Neutrophil (primary cell): ENCODE measurements at regions not wholly inside any gene's neighbourhood (a gene's known extent, or its start where the extent isn't known, plus 50 kb on each side); places are given as distances from the start of the nearest gene placed in this dataset.

Source experiments
- H3K27ac ChIP-seq: fragments of 200-600 bp; sonication (generic); 2 replicates; pipeline ENCODE4 v1.5.1; 2016; ENCODE audit warnings: mild to moderate bottlenecking, moderate library complexity
- H3K27me3 ChIP-seq: fragments of 200-600 bp; sonication (generic); 2 replicates; pipeline ENCODE4 v1.6.0; 2016; ENCODE audit warnings: mild to moderate bottlenecking
- H3K36me3 ChIP-seq: fragments of 200-600 bp; sonication (generic); 2 replicates; pipeline ENCODE4 v1.5.1; 2017
- H3K4me1 ChIP-seq, 2 experiments: fragments of 200-600 bp in 1 of 2; sonication (generic) in 1 of 2; 1 replicate in 1 of 2; 2 replicates in 1 of 2; pipeline versions ENCODE4 v1.5.1 to v1.6.1; 2013 to 2016; ENCODE audit warnings: low read depth in 1 of 2, low read length in 1 of 2, mild to moderate bottlenecking in 1 of 2, moderate library complexity in 1 of 2; ENCODE audit not compliant: control insufficient read depth in 1 of 2, insufficient read depth in 1 of 2
- H3K4me3 ChIP-seq, 2 experiments: fragments of 200-600 bp in 1 of 2; sonication (generic) in 1 of 2; 1 replicate in 1 of 2; 2 replicates in 1 of 2; pipeline ENCODE4 v1.5.1; 2013 to 2016; ENCODE audit warnings: low read depth in 1 of 2, low read length in 1 of 2, mild to moderate bottlenecking in 1 of 2, moderate library complexity in 1 of 2
- H3K9me3 ChIP-seq: fragments of 200-600 bp; sonication (generic); 2 replicates; pipeline ENCODE4 v1.5.1; 2016
- TF ChIP-seq, protein P1 (sequence below): fragments of 200-600 bp; sonication (generic); IDR thresholded peaks from 2 replicates; pipeline ENCODE4 v1.5.1; 2016; ENCODE audit warnings: antibody characterized with exemption

DNA sequence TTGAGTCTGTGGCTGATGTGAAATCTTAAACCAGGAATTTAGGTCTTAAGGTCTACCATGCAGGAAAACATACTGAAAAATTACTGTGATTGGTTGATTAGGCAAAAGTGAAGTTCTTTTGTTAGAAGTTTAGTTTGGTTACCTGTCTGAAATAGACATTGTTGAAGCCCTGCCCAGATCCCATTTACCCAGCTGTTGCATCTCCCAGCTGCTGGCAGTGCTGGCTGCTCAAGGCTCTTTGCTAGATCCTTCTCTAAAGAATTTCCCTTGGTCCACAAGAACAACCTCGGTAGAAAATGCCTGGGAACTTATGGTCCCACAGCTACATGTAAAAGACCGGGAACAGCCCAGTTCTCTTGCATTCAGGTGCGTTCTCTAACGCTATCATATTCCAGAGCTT, 137.3 kb downstream of the EDEM1 start:
- Histone ChIP-seq H3K27me3 (no peaks in the 10 kb centered on the region), H3K27ac (no peak overlapping the region), H3K9me3 (no peaks in the 10 kb centered on the region), H3K36me3 (no peaks in the 10 kb centered on the region), H3K4me3 (no peak overlapping the region), H3K4me1 (no peaks in the 10 kb centered on the region)
- TF ChIP-seq, protein P1, sequence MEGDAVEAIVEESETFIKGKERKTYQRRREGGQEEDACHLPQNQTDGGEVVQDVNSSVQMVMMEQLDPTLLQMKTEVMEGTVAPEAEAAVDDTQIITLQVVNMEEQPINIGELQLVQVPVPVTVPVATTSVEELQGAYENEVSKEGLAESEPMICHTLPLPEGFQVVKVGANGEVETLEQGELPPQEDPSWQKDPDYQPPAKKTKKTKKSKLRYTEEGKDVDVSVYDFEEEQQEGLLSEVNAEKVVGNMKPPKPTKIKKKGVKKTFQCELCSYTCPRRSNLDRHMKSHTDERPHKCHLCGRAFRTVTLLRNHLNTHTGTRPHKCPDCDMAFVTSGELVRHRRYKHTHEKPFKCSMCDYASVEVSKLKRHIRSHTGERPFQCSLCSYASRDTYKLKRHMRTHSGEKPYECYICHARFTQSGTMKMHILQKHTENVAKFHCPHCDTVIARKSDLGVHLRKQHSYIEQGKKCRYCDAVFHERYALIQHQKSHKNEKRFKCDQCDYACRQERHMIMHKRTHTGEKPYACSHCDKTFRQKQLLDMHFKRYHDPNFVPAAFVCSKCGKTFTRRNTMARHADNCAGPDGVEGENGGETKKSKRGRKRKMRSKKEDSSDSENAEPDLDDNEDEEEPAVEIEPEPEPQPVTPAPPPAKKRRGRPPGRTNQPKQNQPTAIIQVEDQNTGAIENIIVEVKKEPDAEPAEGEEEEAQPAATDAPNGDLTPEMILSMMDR, result no peak

DNA sequence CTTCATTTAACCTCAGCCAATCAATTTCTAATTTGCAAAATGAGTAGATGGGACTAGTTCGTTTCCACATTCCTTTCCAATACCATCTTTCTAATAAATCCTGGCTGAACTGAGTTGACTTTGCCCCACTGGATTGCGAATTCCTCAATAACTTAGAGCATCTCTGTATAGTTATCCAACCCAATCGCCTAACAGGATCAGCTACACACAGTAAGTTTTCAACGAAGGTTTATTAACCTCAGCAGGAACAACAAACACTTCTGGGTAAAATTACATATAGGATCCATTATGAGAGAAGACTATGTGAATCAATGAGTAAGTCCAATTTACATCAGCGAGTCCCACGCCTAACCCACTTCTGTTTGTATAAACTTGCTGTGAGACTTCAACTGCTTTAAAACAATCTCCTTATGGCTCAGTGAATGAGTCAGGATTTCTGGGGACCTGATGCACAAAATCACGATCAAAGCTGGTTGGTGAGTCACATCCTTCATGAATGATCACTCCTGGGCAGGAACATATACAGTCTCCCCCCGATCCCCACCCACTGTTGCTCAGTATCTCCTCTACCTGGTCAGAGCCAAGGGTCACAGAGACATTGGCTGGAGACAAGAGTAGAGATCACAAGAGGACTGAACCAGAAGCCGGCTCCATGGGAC, 142.8 kb downstream of the EDEM1 start:
- Histone ChIP-seq H3K4me3 (no peak overlapping the region), H3K36me3 (no peaks in the 10 kb centered on the region), H3K27me3 (no peaks in the 10 kb centered on the region), H3K4me1 (no peaks in the 10 kb centered on the region), H3K9me3 (no peaks in the 10 kb centered on the region), H3K27ac (no peak overlapping the region)
- TF ChIP-seq, protein P1, result no peak

DNA sequence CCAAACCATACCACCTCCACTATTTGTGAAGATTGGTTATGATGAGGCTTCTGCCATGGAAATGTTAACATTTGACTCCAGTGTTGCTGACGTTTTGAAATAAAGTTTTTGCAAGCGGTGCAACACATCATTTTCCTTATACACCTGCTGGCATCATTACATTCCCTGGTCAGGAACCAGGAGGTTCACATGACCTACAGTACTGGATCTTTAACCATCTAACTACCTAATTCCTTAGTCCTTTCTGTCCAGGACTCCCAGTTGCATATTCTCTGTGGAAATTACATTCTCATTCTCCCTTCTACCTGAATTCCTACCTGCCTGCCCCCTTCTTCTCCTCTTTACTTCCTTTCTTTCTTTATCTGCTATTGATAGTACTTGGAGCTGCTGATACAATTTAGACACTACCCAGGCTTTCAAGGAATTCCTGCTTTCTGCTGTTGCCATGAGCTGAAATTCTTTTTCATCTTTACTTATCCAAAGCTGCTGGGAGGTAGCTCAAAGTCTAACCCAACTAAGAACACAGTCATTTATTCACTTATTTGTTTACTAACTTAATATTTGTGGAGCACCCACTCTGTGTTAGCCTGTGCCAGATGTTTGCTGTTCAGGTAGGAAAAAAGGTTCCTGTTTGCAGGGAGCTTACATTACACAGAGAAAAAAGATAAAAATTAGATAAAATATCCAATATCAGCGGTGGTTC, 144.2 kb downstream of the EDEM1 start:
- no peak overlapping the region for H3K27ac ChIP-seq
- H3K9me3 ChIP-seq, result no peaks in the 10 kb centered on the region
- TF ChIP-seq, protein P1, result no peak
- H3K36me3 ChIP-seq, result no peaks in the 10 kb centered on the region
- no peaks in the 10 kb centered on the region for H3K27me3 ChIP-seq
- no peaks in the 10 kb centered on the region for H3K4me1 ChIP-seq
- H3K4me3 ChIP-seq, result no peak overlapping the region

DNA sequence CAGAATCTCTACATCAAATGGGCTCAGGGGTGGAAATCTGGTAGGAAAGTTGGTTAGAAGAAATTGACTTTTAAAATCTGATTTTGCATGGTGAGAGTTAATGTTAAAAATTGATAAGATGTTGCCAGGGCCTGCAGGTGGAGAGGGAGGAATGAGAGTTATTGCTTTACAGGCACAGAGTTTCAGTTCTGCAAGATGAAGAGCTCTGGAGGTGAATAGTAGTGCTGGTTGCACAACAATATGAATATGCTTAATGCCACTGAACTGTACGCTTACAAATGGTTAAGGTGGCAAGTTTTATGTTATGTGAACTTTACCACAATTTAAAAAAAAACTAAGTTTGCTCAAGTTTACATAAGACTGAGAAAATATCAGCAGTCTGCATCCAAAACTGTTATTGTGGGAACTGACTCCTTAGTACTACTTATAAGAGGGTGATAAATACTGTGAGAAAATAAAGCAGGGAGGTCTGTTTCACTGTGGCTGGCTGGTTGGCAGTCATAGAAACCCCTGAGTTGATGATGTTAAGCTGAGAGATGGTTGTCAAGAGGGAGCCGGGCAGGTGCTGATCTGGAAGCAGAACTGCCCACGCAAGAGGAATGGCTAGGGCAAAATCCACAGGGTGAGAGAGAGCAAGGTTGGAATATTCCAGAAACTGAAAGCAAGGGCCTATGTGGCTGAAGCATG, 144.9 kb downstream of the EDEM1 start:
- Histone ChIP-seq H3K27me3 (no peaks in the 10 kb centered on the region), H3K27ac (no peak overlapping the region), H3K4me1 (no peaks in the 10 kb centered on the region), H3K36me3 (no peaks in the 10 kb centered on the region), H3K9me3 (no peaks in the 10 kb centered on the region), H3K4me3 (no peak overlapping the region)
- TF ChIP-seq, protein P1, result no peak

DNA sequence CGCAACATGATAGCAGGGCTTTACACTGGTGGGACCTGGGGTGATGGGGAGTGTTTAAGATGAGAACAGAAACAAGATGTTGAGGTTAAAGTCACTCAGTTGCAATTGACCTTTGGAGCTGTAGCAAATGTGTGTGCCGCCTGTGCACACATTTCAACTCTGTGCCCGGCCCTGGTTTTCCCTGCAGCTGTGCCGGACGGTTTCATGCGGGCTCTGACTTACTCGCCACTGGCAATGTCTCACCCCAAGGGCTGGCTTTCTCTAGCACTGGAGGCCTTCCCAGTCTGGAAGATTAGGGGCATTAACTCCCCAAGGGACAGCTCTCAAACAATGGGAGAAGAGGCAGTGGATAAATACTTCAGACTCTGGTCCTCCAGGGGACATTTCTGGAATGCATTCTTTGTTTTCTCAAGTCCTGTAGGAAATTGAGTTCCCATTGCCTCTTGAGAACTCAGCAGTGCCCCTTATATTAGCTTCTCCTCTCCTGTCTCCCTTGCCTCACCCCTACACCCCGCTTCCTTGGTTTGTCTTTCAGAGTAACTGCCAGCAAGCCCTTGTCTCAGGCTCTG, 152.5 kb downstream of the EDEM1 start:
- Histone ChIP-seq H3K4me1 (no peaks in the 10 kb centered on the region), H3K9me3 (no peaks in the 10 kb centered on the region), H3K36me3 (no peaks in the 10 kb centered on the region), H3K27me3 (no peaks in the 10 kb centered on the region), H3K4me3 (no peak overlapping the region), H3K27ac (no peak overlapping the region)
- TF ChIP-seq, protein P1, result no peak
